Stromal cell of bone marrow (primary cell): ENCODE measurements at regions not wholly inside any gene's neighbourhood (a gene's known extent, or its start where the extent isn't known, plus 50 kb on each side); places are given as distances from the start of the nearest gene placed in this dataset.
"Not testable (repeated sequence)": the region's sequence is repeated elsewhere in the genome, so short reads cannot be mapped to it uniquely, and the experiment has no call there.

Experiments
- DNase-seq: peaks from one replicate; pipeline ENCODE4 v3.0.0-alpha.2; 2012; ENCODE audit warnings: low read depth

- DNase-seq, result no peak
Measured at GRCh38 chr15:53126144-53126543, 336.0 kb upstream of the ONECUT1 start.

- no peak for DNase-seq
Measured at GRCh38 chr15:53122818-53123217, 332.7 kb upstream of the ONECUT1 start.

- not testable (repeated sequence) for DNase-seq
Measured at GRCh38 chr15:53116915-53117314, 326.8 kb upstream of the ONECUT1 start.

GRCh38 chr15:53116169-53116568, 326.0 kb upstream of the ONECUT1 start:
- DNase-seq, result no peak

GRCh38 chr15:53115563-53115962, 325.4 kb upstream of the ONECUT1 start:
- no peak for DNase-seq

GRCh38 chr15:53114960-53115359, 324.8 kb upstream of the ONECUT1 start:
- no peak for DNase-seq

GRCh38 chr15:53110999-53111398, 320.9 kb upstream of the ONECUT1 start:
- no peak for DNase-seq

GRCh38 chr15:53108319-53108718, 318.2 kb upstream of the ONECUT1 start:
- no peak for DNase-seq

GRCh38 chr15:53107855-53108254, 317.7 kb upstream of the ONECUT1 start:
- no peak for DNase-seq

- DNase-seq, result no peak
Measured at GRCh38 chr15:53106505-53107286, 316.6 kb upstream of the ONECUT1 start.

- DNase-seq, result no peak
Measured at GRCh38 chr15:53102483-53102882, 312.3 kb upstream of the ONECUT1 start.

- DNase-seq, result no peak
Measured at GRCh38 chr15:53080484-53080883, 290.3 kb upstream of the ONECUT1 start.

- no peak for DNase-seq
Measured at GRCh38 chr15:53074221-53074620, 284.1 kb upstream of the ONECUT1 start.

- no peak for DNase-seq
Measured at GRCh38 chr15:53072077-53072476, 281.9 kb upstream of the ONECUT1 start.

- no peak for DNase-seq
Measured at GRCh38 chr15:53068636-53069035, 278.5 kb upstream of the ONECUT1 start.

GRCh38 chr15:53059273-53060043, 269.3 kb upstream of the ONECUT1 start:
- no peak for DNase-seq

GRCh38 chr15:53046153-53046790, 256.1 kb upstream of the ONECUT1 start:
- no peak for DNase-seq

GRCh38 chr15:53038655-53038941, 248.5 kb upstream of the ONECUT1 start:
- no peak for DNase-seq

GRCh38 chr15:53037904-53038654, 247.9 kb upstream of the ONECUT1 start:
- no peak for DNase-seq

- no peak for DNase-seq
Measured at GRCh38 chr15:53036641-53037040, 246.5 kb upstream of the ONECUT1 start.

GRCh38 chr15:53034767-53035245, 244.7 kb upstream of the ONECUT1 start:
- DNase-seq, result no peak

- DNase-seq, result no peak
Measured at GRCh38 chr15:53033709-53034108, 243.6 kb upstream of the ONECUT1 start.
